Cardiac muscle cell (in vitro differentiated cells and primary cell): ENCODE measurements at regions not wholly inside any gene's neighbourhood (a gene's known extent, or its start where the extent isn't known, plus 50 kb on each side); places are given as distances from the start of the nearest gene placed in this dataset.

ENCODE experiments used
- DNase-seq, 2 donors: peaks; one replicate each; pipeline versions ENCODE4 v3.0.0 to v3.0.0-alpha.2; 2010 to 2017; ENCODE audit warnings: low read depth in 1 of 2, low spot score in 1 of 2
- H3K27ac ChIP-seq: fragments of 200-600 bp; sonication (generic); 2 replicates; pipeline ENCODE4 v1.5.1; 2016
- H3K27me3 ChIP-seq: fragments of 200-600 bp; sonication (generic); 2 replicates; pipeline ENCODE4 v1.6.0; 2016; ENCODE audit warnings: control low read depth
- H3K36me3 ChIP-seq: fragments of 200-600 bp; sonication (generic); 2 replicates; pipeline ENCODE4 v1.5.1; 2016; ENCODE audit warnings: control low read depth
- H3K4me1 ChIP-seq: fragments of 200-600 bp; sonication (generic); 2 replicates; pipeline ENCODE4 v1.8.1; 2017; ENCODE audit warnings: low read depth, mild to moderate bottlenecking, mixed run types
- H3K4me3 ChIP-seq: fragments of 200-600 bp; sonication (generic); 2 replicates; pipeline ENCODE4 v1.5.1; 2016; ENCODE audit warnings: mild to moderate bottlenecking
- H3K9me3 ChIP-seq: fragments of 200-600 bp; sonication (generic); 2 replicates; pipeline ENCODE4 v1.5.1; 2017; ENCODE audit warnings: low read depth, mild to moderate bottlenecking, control low read depth
- CTCF ChIP-seq: IDR thresholded peaks from 2 replicates; pipeline ENCODE4 v1.5.1; 2012; ENCODE audit warnings: low read depth, mild to moderate bottlenecking, low read length

GRCh38 chr2:103288696-103289095, 526.9 kb downstream of the TMEM182 start:
- TF ChIP-seq CTCF = no peak
- Histone ChIP-seq H3K27ac (no peak overlapping the region), H3K27me3 (peaks cover 8% of the 10 kb centered on the region), H3K4me1 (no peaks in the 10 kb centered on the region), H3K9me3 (no peaks in the 10 kb centered on the region), H3K4me3 (no peak overlapping the region), H3K36me3 (no peaks in the 10 kb centered on the region)
- no peak for DNase-seq

- Histone ChIP-seq H3K4me1 (no peaks in the 10 kb centered on the region), H3K9me3 (no peaks in the 10 kb centered on the region), H3K27me3 (peaks cover 8% of the 10 kb centered on the region), H3K4me3 (no peak overlapping the region), H3K36me3 (no peaks in the 10 kb centered on the region), H3K27ac (no peak overlapping the region)
- DNase-seq = peak in 1 of 2 donors; percentile 4
- peak; percentile 11 for TF ChIP-seq CTCF
Measured at GRCh38 chr2:103289105-103289725, 527.4 kb downstream of the TMEM182 start.

- Histone ChIP-seq H3K9me3 (no peaks in the 10 kb centered on the region), H3K36me3 (no peaks in the 10 kb centered on the region), H3K4me1 (no peaks in the 10 kb centered on the region), H3K27me3 (peaks cover 8% of the 10 kb centered on the region), H3K4me3 (no peak overlapping the region), H3K27ac (no peak overlapping the region)
- DNase-seq = no peak
- no peak for TF ChIP-seq CTCF
Measured at GRCh38 chr2:103292573-103292972, 530.7 kb downstream of the TMEM182 start.

GRCh38 chr2:103293067-103293741, 531.4 kb downstream of the TMEM182 start:
- TF ChIP-seq CTCF = no peak
- Histone ChIP-seq H3K27me3 (peaks cover 8% of the 10 kb centered on the region), H3K4me1 (no peaks in the 10 kb centered on the region), H3K4me3 (no peak overlapping the region), H3K27ac (no peak overlapping the region), H3K36me3 (no peaks in the 10 kb centered on the region), H3K9me3 (no peaks in the 10 kb centered on the region)
- no peak for DNase-seq

GRCh38 chr2:103293742-103294077, 531.9 kb downstream of the TMEM182 start:
- Histone ChIP-seq H3K4me1 (no peaks in the 10 kb centered on the region), H3K27ac (no peak overlapping the region), H3K9me3 (no peaks in the 10 kb centered on the region), H3K36me3 (no peaks in the 10 kb centered on the region), H3K4me3 (no peak overlapping the region), H3K27me3 (peaks cover 8% of the 10 kb centered on the region)
- DNase-seq = no peak
- TF ChIP-seq CTCF = no peak
